ENCODE measurements at regions not wholly inside any gene's neighbourhood (a gene's known extent, or its start where the extent isn't known, plus 50 kb on each side); places are given as distances from the start of the nearest gene placed in this dataset.
"Not testable (repeated sequence)": the region's sequence is repeated elsewhere in the genome, so short reads cannot be mapped to it uniquely, and the experiment has no call there.

- DNase-seq: no peak
These were observed 616.1 kb upstream of the RGMB start for GRCh38 chr5:98157368-98157767.

GRCh38 chr5:98158440-98158839 is 615.0 kb upstream of the RGMB start:
- DNase-seq: no peak

- no peak for DNase-seq
These were observed 609.5 kb upstream of the RGMB start for GRCh38 chr5:98163796-98164493.

GRCh38 chr5:98168871-98169270 is 604.6 kb upstream of the RGMB start:
- DNase-seq: no peak

- no peak for DNase-seq
These were observed 602.5 kb upstream of the RGMB start for GRCh38 chr5:98170994-98171393.

- DNase-seq: no peak
These were observed 600.1 kb upstream of the RGMB start for GRCh38 chr5:98173334-98173733.

- DNase-seq: no peak
These were observed 598.0 kb upstream of the RGMB start for GRCh38 chr5:98175474-98175873.

- no peak for DNase-seq
These were observed 593.4 kb upstream of the RGMB start for GRCh38 chr5:98179791-98180755.

GRCh38 chr5:98186128-98186527 is 587.3 kb upstream of the RGMB start:
- DNase-seq: no peak

- no peak for DNase-seq
These were observed 585.5 kb upstream of the RGMB start for GRCh38 chr5:98187945-98188344.

- not testable (repeated sequence) for DNase-seq
These were observed 583.1 kb upstream of the RGMB start for GRCh38 chr5:98190344-98190743.

GRCh38 chr5:98193921-98194760 is 579.3 kb upstream of the RGMB start:
- DNase-seq: no peak

- no peak for DNase-seq
These were observed 572.5 kb upstream of the RGMB start for GRCh38 chr5:98200726-98201541.

GRCh38 chr5:98204798-98205197 is 568.7 kb upstream of the RGMB start:
- DNase-seq: no peak

GRCh38 chr5:98205691-98206461 is 567.6 kb upstream of the RGMB start:
- DNase-seq: no peak

GRCh38 chr5:98206566-98206965 is 566.9 kb upstream of the RGMB start:
- no peak for DNase-seq

GRCh38 chr5:98209418-98209817 is 564.0 kb upstream of the RGMB start:
- no peak for DNase-seq

- DNase-seq: no peak
These were observed 559.0 kb upstream of the RGMB start for GRCh38 chr5:98214240-98215051.

GRCh38 chr5:98217138-98217537 is 556.3 kb upstream of the RGMB start:
- no peak for DNase-seq

GRCh38 chr5:98218838-98219237 is 554.6 kb upstream of the RGMB start:
- DNase-seq: no peak

GRCh38 chr5:98227489-98227888 is 546.0 kb upstream of the RGMB start:
- DNase-seq: no peak

All from SIG-M5 (cell line).